ENCODE measurements at regions not wholly inside any gene's neighbourhood (a gene's known extent, or its start where the extent isn't known, plus 50 kb on each side); places are given as distances from the start of the nearest gene placed in this dataset.
"Not testable (repeated sequence)": the region's sequence is repeated elsewhere in the genome, so short reads cannot be mapped to it uniquely, and the experiment has no call there.

DNA sequence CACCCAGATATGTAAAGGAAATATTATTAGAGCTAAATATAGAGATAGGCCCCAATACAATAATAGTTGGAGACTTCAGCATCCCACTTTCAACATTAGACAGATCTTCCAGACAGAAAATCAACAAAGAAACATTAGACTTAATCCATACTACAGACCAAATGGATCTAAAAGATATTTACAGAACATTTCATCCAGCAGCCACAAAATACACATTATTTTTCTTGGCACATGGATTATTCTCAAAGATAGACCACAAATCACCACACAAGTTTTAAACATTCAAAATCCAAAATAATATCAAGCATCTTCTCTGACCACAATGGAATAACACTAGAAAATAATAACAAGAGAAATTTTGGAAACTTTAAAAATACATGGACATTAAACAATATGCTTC lies 1159.1 kb upstream of the CITED2 start:
- in situ Hi-C loops (cut with HindIII; ENCODE audit: low sequenced_read_pairs) = no loop called here

GRCh38 chr6:140504776-140505175 lies 1130.3 kb upstream of the CITED2 start:
- in situ Hi-C loops (cut with HindIII; ENCODE audit: low sequenced_read_pairs) = no loop called here

GRCh38 chr6:140500849-140501248 lies 1126.4 kb upstream of the CITED2 start:
- in situ Hi-C loops (cut with HindIII; ENCODE audit: low sequenced_read_pairs) = no loop called here

DNA sequence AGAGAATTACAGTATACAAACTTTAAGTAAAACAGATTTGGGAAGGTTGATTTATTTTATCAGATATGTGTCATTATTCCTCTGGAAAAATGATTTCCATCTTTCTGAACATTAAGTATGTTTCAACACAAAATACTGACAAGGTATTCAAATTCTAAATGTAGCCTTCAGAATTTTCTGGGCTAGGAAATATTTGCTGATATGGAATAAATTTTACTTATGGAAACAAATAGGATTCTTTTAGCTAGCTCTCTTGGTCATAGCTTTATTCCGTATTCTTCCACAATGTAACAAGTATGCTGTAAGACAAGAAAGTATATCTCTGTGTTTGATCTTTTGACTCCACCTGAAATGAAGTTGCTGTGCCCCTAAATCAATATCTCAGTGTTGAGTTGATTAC lies 1125.2 kb upstream of the CITED2 start:
- in situ Hi-C loops (cut with HindIII; ENCODE audit: low sequenced_read_pairs) = no loop called here

DNA sequence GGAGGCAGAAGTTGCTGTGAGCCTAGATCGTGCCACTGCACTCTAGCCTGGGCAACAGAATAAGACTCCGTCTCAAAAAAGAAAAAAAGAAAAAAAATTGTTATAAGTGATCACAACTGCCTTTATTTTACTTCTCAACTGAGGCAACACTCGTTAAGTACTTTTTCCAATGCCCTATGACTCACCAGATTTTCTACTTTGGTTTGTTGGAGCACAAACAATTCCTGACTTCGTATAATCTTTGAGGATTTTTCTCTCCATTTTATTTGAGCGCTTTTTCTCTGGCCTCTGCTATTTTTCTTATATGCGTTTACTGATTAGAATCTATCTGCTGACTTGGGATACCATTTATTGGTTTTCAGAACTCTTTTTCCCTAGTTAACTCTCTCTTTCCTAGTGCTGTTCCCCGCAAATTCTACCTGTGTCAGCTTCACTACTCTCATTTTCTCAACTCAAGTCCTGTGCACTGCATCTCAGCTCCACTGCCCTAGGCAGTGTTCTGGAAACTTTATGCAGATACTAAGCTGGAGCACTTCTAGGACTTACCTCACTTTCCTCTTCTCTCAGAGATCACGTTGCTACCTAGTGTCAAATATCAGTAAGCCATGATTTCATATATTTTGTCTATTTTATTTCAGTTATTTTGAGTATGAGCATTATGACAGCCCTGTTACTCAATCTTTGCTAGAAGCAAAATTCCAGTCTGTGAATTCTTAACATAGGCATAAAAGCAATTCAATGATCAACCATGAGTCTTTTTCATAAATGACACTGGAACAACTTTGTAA lies 1120.1 kb upstream of the CITED2 start:
- in situ Hi-C loops (cut with HindIII; ENCODE audit: low sequenced_read_pairs) = no loop called here

- in situ Hi-C loops (cut with HindIII; ENCODE audit: low sequenced_read_pairs) = not testable (repeated sequence)
Measured at GRCh38 chr6:140493470-140493869, 1119.0 kb upstream of the CITED2 start.

DNA sequence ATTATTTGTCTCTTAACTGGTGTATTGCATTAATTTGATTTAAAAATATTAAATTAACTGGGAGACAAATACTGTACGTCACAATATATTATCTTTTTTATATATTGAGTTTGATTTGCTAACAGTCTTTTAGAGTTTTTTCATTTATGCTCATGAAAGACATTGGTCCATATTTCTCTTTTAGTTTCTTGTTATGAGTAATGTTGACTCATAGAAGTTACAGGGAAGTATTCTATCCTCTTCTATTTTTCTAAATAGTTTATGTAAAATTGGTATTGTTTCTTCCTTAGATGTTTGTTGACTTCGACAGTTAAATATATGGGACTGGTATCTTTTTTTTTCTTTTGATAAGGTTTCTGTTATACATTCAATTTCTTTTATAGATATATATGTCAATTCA lies 1115.6 kb upstream of the CITED2 start:
- in situ Hi-C loops (cut with HindIII; ENCODE audit: low sequenced_read_pairs) = no loop called here

DNA sequence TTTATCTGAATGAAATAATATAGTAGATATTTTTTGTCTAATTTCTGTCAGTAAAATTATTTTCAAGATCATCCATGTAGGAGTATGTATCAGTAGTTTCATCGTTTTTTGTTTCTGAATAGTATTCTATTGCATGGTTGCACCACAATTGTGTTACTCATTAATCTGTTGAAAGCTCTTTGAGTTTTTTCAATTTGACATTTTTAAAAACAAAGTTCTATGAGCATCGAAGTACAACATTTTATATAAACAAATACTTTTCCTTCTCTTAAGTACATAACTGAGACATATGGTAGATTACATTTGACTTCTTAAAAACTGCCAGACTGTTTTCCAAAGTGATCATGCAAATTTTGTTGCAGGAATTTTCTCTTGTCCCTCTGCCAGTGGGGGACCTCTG lies 1113.1 kb upstream of the CITED2 start:
- in situ Hi-C loops (cut with HindIII; ENCODE audit: low sequenced_read_pairs) = no loop called here

- in situ Hi-C loops (cut with HindIII; ENCODE audit: low sequenced_read_pairs) = no loop called here
Measured at GRCh38 chr6:140486450-140487361, 1112.3 kb upstream of the CITED2 start.

- in situ Hi-C loops (cut with HindIII; ENCODE audit: low sequenced_read_pairs) = no loop called here
Measured at GRCh38 chr6:140485740-140486449, 1111.4 kb upstream of the CITED2 start.

DNA sequence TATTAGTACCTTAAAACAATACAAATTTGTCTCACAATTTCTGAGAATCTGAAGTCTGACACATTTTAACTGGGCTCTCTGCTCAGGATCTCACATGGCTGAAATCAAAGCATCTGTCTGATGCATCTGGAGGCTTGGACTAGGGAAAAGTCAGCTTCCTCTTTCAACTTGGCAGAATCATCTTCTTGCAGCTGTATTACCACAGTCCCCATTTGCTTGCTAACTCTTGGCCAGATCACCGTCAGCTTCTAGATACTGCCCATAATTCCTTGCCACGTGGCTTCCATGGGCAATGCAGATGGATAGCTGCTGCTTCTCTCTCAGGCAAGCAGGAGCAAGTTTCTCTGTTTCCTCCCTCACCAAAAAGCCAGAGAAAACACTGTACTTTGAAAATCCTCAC lies 1106.4 kb upstream of the CITED2 start:
- in situ Hi-C loops (cut with HindIII; ENCODE audit: low sequenced_read_pairs) = no loop called here

GRCh38 chr6:140478631-140479030 lies 1104.2 kb upstream of the CITED2 start:
- in situ Hi-C loops (cut with HindIII; ENCODE audit: low sequenced_read_pairs) = no loop called here

DNA sequence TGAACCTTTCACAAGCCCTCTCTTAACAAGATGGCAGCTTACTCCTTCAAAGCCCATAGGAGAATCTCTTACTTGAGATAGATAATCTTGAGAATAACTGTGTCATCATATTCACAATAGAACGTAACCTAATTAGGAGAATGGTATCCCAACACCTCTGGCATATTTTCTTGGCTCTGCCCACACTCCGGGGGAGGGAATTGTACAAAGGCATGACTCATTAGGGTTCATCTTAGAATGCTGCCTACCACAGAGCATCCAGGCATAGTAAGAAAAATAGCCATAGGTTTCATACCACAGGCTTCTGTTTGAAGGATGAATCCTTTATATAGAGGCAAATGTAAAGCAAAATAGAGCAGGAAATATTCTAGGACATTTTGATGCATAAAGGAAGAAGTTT lies 1100.6 kb upstream of the CITED2 start:
- in situ Hi-C loops (cut with HindIII; ENCODE audit: low sequenced_read_pairs) = no loop called here

- in situ Hi-C loops (cut with HindIII; ENCODE audit: low sequenced_read_pairs) = no loop called here
Measured at GRCh38 chr6:140464720-140465119, 1090.3 kb upstream of the CITED2 start.

DNA sequence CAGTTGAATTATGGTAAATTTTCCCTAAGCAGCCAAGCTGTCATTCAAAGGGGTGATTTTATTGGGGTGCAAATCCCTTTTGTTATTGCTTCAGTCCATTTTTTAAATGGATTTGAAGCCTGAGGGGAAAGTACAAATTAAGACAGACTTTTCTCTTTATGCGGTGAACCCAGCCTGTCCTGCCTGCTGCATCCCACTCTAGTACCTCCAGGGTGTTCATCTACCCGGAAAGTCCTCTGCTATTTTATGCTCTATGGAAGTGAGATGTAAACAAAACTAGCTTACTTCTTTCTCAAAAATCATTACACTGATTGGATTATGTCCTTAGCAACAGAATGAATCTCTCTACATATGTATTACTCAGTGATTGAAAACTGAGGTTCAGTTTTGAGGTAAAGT lies 1088.9 kb upstream of the CITED2 start:
- in situ Hi-C loops (cut with HindIII; ENCODE audit: low sequenced_read_pairs) = no loop called here

DNA sequence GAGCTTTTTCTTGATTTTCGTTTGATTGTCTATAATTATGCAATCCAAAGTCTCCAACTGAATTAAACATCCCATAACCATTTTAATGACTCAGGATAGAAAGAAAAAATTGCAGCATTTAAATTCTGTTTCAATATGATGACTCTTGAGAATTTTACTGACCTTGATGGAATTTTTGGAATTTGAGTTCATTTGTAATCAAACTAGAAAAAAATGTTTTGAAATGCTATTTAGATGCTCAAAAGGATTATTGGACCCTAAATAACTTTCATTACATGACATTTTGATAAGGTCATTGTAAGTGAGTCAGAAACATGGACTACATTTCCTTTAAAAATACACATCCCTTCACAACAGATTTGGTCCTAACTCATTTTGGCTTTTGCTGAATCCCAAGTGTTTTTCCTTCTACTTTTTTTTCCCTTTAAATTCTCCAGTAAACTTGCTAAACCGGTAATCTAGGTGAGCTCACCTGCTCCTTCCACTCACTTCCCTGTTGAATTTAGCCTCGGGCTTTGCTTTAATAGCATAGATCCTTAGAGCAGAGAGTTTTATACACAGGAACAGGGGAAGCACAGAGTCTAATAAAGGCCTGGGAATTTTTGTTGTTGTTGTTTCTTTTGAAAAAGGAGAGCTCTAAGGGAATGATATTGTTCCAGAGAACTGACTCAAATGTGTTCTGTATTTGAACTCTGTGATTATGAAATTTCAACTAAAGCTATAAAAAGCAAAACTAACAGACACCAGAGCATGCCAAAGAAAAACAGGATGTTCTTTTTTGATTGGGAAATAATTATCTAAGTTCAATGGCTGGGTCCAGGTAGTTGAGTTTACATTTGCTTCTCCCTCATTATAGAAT lies 1088.2 kb upstream of the CITED2 start:
- in situ Hi-C loops (cut with HindIII; ENCODE audit: low sequenced_read_pairs) = no loop called here

- in situ Hi-C loops (cut with HindIII; ENCODE audit: low sequenced_read_pairs) = no loop called here
Measured at GRCh38 chr6:140462076-140462452, 1087.6 kb upstream of the CITED2 start.

GRCh38 chr6:140460267-140460666 lies 1085.8 kb upstream of the CITED2 start:
- in situ Hi-C loops (cut with HindIII; ENCODE audit: low sequenced_read_pairs) = no loop called here

DNA sequence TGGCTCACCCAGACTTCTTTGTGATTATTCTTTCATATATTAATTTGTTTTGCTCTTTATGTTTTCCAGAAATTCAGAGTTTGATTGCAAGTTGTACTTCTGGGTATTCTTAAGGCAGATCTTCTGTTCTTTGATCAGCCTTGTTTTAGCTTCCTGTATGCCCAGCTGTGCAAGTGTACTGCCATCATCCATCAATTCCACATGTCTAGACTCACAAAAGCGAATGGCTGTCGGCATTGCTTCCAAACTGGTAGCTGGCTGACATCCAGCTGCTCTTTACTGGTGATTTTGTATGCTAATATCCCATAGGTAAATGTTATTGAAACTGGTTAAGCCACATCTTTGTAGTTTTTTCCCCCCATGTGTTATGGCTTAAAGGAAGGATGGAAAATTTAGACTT lies 1084.8 kb upstream of the CITED2 start:
- in situ Hi-C loops (cut with HindIII; ENCODE audit: low sequenced_read_pairs) = no loop called here

DNA sequence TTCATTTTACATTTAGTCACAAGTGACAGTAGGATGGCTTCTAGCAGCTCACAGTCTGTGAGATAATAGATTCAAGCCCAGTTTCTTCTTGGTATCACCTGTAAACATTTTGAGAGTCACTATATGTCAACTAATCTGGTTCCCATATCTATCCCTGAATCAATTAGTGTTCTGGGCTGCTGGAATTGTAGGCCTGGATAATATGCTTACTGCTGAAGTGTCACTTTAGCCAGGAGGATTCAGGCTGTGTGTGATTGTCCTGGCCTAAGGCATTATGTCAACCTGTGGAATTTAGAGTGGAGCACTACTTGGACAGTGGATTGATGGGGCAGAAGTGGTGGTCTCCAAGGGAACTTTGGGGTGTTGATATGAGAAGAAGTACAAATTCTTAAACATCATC lies 1071.8 kb upstream of the CITED2 start:
- in situ Hi-C loops (cut with HindIII; ENCODE audit: low sequenced_read_pairs) = loop anchor here (10.0 kb wide), 1 partner anchor 1071 kb away; the partner anchor contains the start of gene CITED2
